K562 (cell line): ENCODE measurements at regions not wholly inside any gene's neighbourhood (a gene's known extent, or its start where the extent isn't known, plus 50 kb on each side); places are given as distances from the start of the nearest gene placed in this dataset.

Experiments
- ATAC-seq: fragments of 200-7000 bp; cut with Tn5 transposase; 3 replicates; pipeline ENCODE4 v1.9.1; 2020; ENCODE audit warnings: moderate library complexity
- BruUV-seq: library from RNA; stranded (reverse); fragments of 400-500 nt; replicated peaks from 2 replicates; lab custom pipeline; 2021; lab: Mats Ljungman, UMichigan
- CTCF ChIA-PET: fragments of 300-600 bp; formaldehyde crosslinking; extraction: SDS; loops from one replicate; lab custom pipeline; 2021; ENCODE audit warnings: low intra/inter-chr PET ratio; lab: Yijun Ruan, JAX
- POLR2A ChIA-PET: fragments of 300-600, 350-650 bp; sonication (Branson Sonifier 250); formaldehyde crosslinking; extraction: SDS; loops from one replicate; lab custom pipeline; 2021; ENCODE audit warnings: antibody characterized with exemption, inconsistent platforms; lab: Yijun Ruan, JAX
- DNase-seq, 4 experiments: peaks; one replicate each; pipeline versions ENCODE4 v3.0.0 to v3.0.0-alpha.2; 2011 to 2018; ENCODE audit warnings: low spot score in 3 of 4, mixed read lengths in 3 of 4; ENCODE audit errors: extremely low read depth in 1 of 4
- FAIRE-seq: peaks from 2 replicates; lab custom pipeline; 2011; peaks lifted over from hg19 to GRCh38; lab: Jason Lieb, UNC
- H2AFZ ChIP-seq: 2 replicates; pipeline ENCODE4 v1.6.0; 2011; ENCODE audit warnings: low read depth, low read length, control low read depth, inconsistent platforms
- H3K27ac ChIP-seq: fragments of 200-600 bp; 3 replicates; pipeline ENCODE4 v1.8.0; 2011; ENCODE audit warnings: low read depth, mild to moderate bottlenecking, control low read depth, inconsistent platforms, low read length, moderate library complexity, mixed read lengths; ENCODE audit errors: extremely low read depth
- H3K27me3 ChIP-seq, 2 experiments: fragments of 300-600 bp in 1 of 2; 2 replicates in 1 of 2; 3 replicates in 1 of 2; pipeline versions ENCODE4 v1.6.0 to v1.8.0; 2011; ENCODE audit warnings: inconsistent platforms in 2 of 2, low read length in 2 of 2, mild to moderate bottlenecking in 1 of 2, mixed read lengths in 1 of 2, moderate library complexity in 1 of 2; ENCODE audit not compliant: control insufficient read depth in 2 of 2, insufficient read depth in 2 of 2
- H3K36me3 ChIP-seq: fragments of 300-600 bp; 3 replicates; pipeline ENCODE4 v1.8.0; 2011; ENCODE audit warnings: mild to moderate bottlenecking, low read length, inconsistent platforms; ENCODE audit not compliant: control insufficient read depth, insufficient read depth
- H3K4me1 ChIP-seq, 2 experiments: fragments of 200-600 bp in 1 of 2; replicated peaks in 1 of 2; 2 replicates in 1 of 2; 3 replicates in 1 of 2; pipeline versions ENCODE4 v1.5.1 to v1.8.0; 2011; ENCODE audit warnings: inconsistent platforms in 2 of 2, low read length in 2 of 2, mild to moderate bottlenecking in 1 of 2, mixed read lengths in 1 of 2, moderate library complexity in 1 of 2; ENCODE audit not compliant: control insufficient read depth in 2 of 2, insufficient read depth in 2 of 2
- H3K4me2 ChIP-seq: 2 replicates; pipeline ENCODE4 v1.6.1; 2011; ENCODE audit warnings: low read length, control low read depth, inconsistent platforms, mixed read lengths; ENCODE audit not compliant: insufficient read depth
- H3K4me3 ChIP-seq: fragments of 200-600 bp; sonication (generic), shearing (Covaris generic); 2 replicates; pipeline ENCODE4 v1.5.1; 2016; ENCODE audit warnings: control low read depth, inconsistent platforms
- H3K79me2 ChIP-seq: fragments of 200-600 bp; 3 replicates; pipeline ENCODE4 v1.8.0; 2011; ENCODE audit warnings: low read length, inconsistent platforms; ENCODE audit not compliant: control insufficient read depth, insufficient read depth
- H3K9ac ChIP-seq, 2 experiments: 2 replicates each; pipeline versions ENCODE4 v1.6.0 to v1.6.1; 2011; ENCODE audit warnings: low read depth in 2 of 2, low read length in 2 of 2, control low read depth in 1 of 2, inconsistent platforms in 1 of 2, mild to moderate bottlenecking in 1 of 2, mixed read lengths in 1 of 2; ENCODE audit not compliant: insufficient read depth in 1 of 2
- H3K9me1 ChIP-seq: one replicate; pipeline ENCODE4 v1.6.0; 2011; ENCODE audit warnings: inconsistent platforms, mild to moderate bottlenecking, low read length, moderate library complexity; ENCODE audit not compliant: control insufficient read depth, insufficient read depth
- H3K9me3 ChIP-seq: replicated peaks from 2 replicates; pipeline ENCODE4 v1.5.1; 2011; ENCODE audit warnings: low read depth, low read length, inconsistent platforms; ENCODE audit not compliant: control insufficient read depth, insufficient read depth
- H4K20me1 ChIP-seq: replicated peaks from 2 replicates; pipeline ENCODE4 v1.6.1; 2011; ENCODE audit warnings: low read length, inconsistent platforms, mixed read lengths; ENCODE audit not compliant: control insufficient read depth, insufficient read depth
- AFF1 ChIP-seq, 2 experiments: fragments of 450-650 bp; IDR thresholded peaks; 2 replicates each; pipeline ENCODE4 v1.6.1; 2018; ENCODE audit warnings: mild to moderate bottlenecking in 2 of 2, low read depth in 1 of 2; ENCODE audit not compliant: partially characterized antibody in 2 of 2
- ZNF24 ChIP-seq: fragments of 450-650 bp; IDR thresholded peaks from 2 replicates; pipeline ENCODE4 v1.6.1; 2016
- ZNF584 ChIP-seq: fragments of 200-800 bp; sonication (Bioruptor generic); IDR thresholded peaks from 2 replicates; pipeline ENCODE4 v1.6.1; 2016; ENCODE audit warnings: low read depth, mild to moderate bottlenecking, missing genetic modification characterization, missing compliant biosample characterization
- WGBS: fragments of 100-300 bp; shearing (Covaris generic); methylation state at CpG from one replicate; pipeline ENCODE4 v1.1.6; 2016; ENCODE audit warnings: low coverage, mixed read lengths; ENCODE audit not compliant: insufficient coverage; ENCODE audit errors: missing lambda C conversion rate; 5-methylcytosine and 5-hydroxymethylcytosine counted together
- in situ Hi-C: fragments of 300-500 bp; cut with MboI; formaldehyde crosslinking; loops from 4 replicates; pipeline ENCODE4 v1.15.0; 2018; ENCODE audit warnings: inconsistent platforms, mixed read lengths
- intact Hi-C: fragments of 100-400 bp; cut with micrococcal nuclease; formaldehyde crosslinking; loops from 2 replicates; pipeline ENCODE4 v1.14.2; 2022
- TF ChIP-seq, protein P1 (sequence below): sonication (generic); formaldehyde crosslinking; IDR thresholded peaks from 2 replicates; pipeline ENCODE4 v1.8.1; 2023; ENCODE audit warnings: mild to moderate bottlenecking, missing genetic modification reagents, moderate library complexity

- H3K4me1 ChIP-seq, result no peaks in the 10 kb centered on the region
- H3K36me3 ChIP-seq, result no peaks in the 10 kb centered on the region
- no TSS peak for BruUV-seq
- POLR2A ChIA-PET, result no interaction called here
- H3K9me3 ChIP-seq, result no peaks in the 10 kb centered on the region
- H3K9me1 ChIP-seq, result no peaks in the 10 kb centered on the region
- ATAC-seq (no peak), DNase-seq (no peak), FAIRE-seq (no peak)
- WGBS, result 2% methylated on average over 5 of the region's 5 CpGs
- no peak for TF ChIP-seq ZNF24
- TF ChIP-seq, protein P1, sequence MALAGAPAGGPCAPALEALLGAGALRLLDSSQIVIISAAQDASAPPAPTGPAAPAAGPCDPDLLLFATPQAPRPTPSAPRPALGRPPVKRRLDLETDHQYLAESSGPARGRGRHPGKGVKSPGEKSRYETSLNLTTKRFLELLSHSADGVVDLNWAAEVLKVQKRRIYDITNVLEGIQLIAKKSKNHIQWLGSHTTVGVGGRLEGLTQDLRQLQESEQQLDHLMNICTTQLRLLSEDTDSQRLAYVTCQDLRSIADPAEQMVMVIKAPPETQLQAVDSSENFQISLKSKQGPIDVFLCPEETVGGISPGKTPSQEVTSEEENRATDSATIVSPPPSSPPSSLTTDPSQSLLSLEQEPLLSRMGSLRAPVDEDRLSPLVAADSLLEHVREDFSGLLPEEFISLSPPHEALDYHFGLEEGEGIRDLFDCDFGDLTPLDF (CRISPR knock-in tag), result no peak
- no peak for TF ChIP-seq AFF1 (IDR thresholded peaks at IDR 0.05; ENCODE audit: low read depth in 1 of 2, partially characterized antibody in 2 of 2)
- TF ChIP-seq ZNF584 (CRISPR knock-in tag), result no peak
- H4K20me1 ChIP-seq, result no peaks in the 10 kb centered on the region
- CTCF ChIA-PET, result no interaction called here
- no peak overlapping the region for H3K4me3 ChIP-seq
- H3K4me2 ChIP-seq, result no peak overlapping the region
- no peaks in the 10 kb centered on the region for H3K27me3 ChIP-seq
- intact Hi-C loops (no loop called here), in situ Hi-C loops (loop anchor here (10.0 kb wide), 1 partner anchor 891 kb away; no protein-coding TSS in a partner anchor)
- no peak overlapping the region for H3K9ac ChIP-seq
- no peaks in the 10 kb centered on the region for H3K79me2 ChIP-seq
- no peak overlapping the region for H3K27ac ChIP-seq
- H2AFZ ChIP-seq, result no peak overlapping the region
Measured at GRCh38 chr6:9543649-9544048, 871.2 kb downstream of the TFAP2A start.
